HG02623 (cell line): ENCODE measurements at regions not wholly inside any gene's neighbourhood (a gene's known extent, or its start where the extent isn't known, plus 50 kb on each side); places are given as distances from the start of the nearest gene placed in this dataset.

ENCODE experiments used
- ATAC-seq: cut with Tn5 transposase; IDR thresholded peaks from one replicate; pipeline ENCODE4 v1.9.1; 2021; ENCODE audit warnings: moderate library complexity; ENCODE audit not compliant: unreplicated experiment

DNA sequence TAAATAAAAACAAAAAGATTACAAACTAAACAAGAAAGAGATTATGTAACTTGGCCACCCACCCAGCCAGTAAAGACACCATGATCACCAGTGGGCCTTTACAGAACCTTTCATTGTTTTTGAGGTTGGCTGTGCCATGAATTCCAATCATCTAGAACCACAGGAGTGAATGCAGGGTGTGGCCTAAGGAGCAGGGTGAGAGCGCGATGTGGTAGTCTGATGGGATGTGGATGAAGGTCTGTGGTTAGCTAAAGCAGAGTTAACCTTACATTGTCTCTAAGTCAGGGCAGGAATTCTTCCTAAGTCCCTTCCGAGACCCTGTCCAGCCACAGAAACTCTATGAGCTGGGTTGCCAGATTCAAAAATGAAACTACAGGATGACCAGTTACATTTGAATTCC is 54.0 kb upstream of the CDKN3 start:
- ATAC-seq, result no peak

DNA sequence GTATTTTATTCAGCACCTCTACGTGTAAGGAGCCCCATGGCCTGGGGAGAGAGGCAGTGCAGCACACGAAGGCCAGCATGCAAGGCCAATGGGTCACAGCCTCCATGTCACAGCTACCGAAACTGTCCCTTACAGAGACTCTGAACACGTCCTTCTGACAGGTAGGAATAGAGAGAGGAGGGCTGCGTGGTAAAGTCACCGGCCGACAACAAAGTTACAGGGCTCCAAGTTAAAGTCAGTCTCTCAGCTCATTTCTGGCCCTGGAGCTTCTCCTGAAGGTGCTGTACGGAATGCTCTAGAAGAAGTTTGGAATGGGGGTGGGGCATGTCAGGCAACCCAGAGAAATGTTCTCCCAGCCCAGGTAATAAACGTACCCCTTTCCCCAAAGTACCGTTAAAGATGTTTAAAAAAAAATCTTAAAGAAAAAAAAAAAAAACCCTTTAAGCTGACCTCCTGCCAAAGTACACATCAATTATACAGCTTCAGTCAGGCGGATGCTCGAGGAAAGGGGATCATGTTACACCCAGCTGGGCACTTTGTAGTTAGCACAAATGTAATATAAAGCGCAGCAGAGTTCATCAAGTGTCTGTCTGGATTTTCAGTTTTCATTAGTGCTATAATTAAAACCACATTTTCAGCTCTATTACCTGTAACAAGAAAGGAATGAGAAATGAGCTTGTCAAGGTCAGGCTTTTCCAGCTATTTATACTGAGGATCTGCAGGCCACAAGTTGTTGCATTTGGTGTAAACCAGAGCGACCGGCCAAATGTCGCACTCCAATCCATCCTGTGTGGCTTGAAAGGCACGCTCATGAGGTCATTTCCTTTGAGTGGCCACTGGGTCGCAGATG is 53.3 kb upstream of the CDKN3 start:
- no peak for ATAC-seq

DNA sequence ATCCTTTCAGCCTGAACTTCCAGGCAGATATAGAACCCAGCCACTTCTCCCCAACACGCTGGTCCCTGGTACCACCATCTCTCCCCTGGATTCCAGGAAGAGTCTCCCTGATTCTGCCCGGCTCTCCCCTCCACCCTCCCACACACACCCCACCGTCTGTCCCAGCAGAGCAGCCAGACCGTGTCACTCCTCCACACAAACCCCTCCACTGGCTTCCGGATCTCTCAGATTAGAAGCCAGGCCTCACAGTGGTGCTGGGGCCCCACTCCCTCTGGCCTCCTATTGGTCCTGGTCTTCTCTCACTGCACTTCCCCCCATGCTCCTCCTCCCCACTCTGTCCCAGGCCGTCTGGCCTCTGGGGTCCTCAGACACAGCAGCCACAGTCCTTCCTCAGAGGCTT is 52.4 kb upstream of the CDKN3 start:
- no peak for ATAC-seq

DNA sequence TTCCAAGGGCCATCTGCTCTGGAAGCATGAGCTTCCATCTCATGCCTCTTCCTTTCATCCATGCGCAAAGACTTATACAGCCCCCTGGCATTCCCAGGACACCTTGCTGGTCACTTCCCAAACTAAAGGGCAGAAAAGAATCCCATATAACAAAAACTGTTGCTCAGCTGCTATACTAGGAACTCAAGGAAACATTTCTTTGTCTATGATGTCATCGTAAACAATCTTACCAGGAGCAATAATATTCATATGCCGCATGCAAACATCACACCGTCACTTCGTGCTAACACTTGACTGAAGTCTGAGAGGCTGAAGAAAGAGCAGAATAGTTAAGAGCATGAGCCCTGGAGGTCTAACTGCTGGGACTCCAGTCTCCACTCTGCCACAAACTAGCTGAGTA is 50.5 kb upstream of the CDKN3 start:
- no peak for ATAC-seq
